ENCODE measurements at regions not wholly inside any gene's neighbourhood (a gene's known extent, or its start where the extent isn't known, plus 50 kb on each side); places are given as distances from the start of the nearest gene placed in this dataset.

GRCh38 chr15:61307474-61307873 lies 78.4 kb upstream of the RORA start:
- Histone ChIP-seq H3K4me3 (no peak overlapping the region), H3K36me3 (no peaks in the 10 kb centered on the region), H3K27me3 (no peaks in the 10 kb centered on the region), H3K27ac (no peak overlapping the region), H3K4me1 (no peaks in the 10 kb centered on the region), H3K9me3 (no peaks in the 10 kb centered on the region)
- DNase-seq, result no peak
- ATAC-seq, result no peak
- no peak for TF ChIP-seq CTCF (IDR thresholded peaks at IDR 0.05)
- intact Hi-C loops (cut with DNase I), result no loop called here

- no peak for TF ChIP-seq CTCF (IDR thresholded peaks at IDR 0.05)
- no peak overlapping the region for H3K27ac ChIP-seq
- no peak overlapping the region for H3K4me3 ChIP-seq
- H3K4me1 ChIP-seq, result peaks cover 0 to 5% of the 10 kb centered on the region in 2 donors
- ATAC-seq (no peak), DNase-seq (peak in 1 of 4 donors; percentile 45)
- no peaks in the 10 kb centered on the region for H3K27me3 ChIP-seq
- intact Hi-C loops (cut with DNase I), result no loop called here
- no peaks in the 10 kb centered on the region for H3K36me3 ChIP-seq
- H3K9me3 ChIP-seq, result no peaks in the 10 kb centered on the region
Observed at GRCh38 chr15:61301701-61302100, 72.6 kb upstream of the RORA start.

- TF ChIP-seq CTCF (IDR thresholded peaks at IDR 0.05), result no peak
- no peaks in the 10 kb centered on the region for H3K36me3 ChIP-seq
- H3K9me3 ChIP-seq, result no peaks in the 10 kb centered on the region
- H3K27me3 ChIP-seq, result no peaks in the 10 kb centered on the region
- ATAC-seq (peak; percentile 95), DNase-seq (peak in 3 of 4 donors; percentile 43 to 85 (median 69))
- H3K4me1 ChIP-seq, result peaks cover 0 to 5% of the 10 kb centered on the region in 2 donors
- H3K27ac ChIP-seq, result no peak overlapping the region
- intact Hi-C loops (cut with DNase I), result no loop called here
- no peak overlapping the region for H3K4me3 ChIP-seq
Observed at GRCh38 chr15:61299075-61299763, 70.1 kb upstream of the RORA start.

- H3K36me3 ChIP-seq, result no peaks in the 10 kb centered on the region
- intact Hi-C loops (cut with DNase I), result no loop called here
- no peak for DNase-seq
- H3K27ac ChIP-seq, result no peak overlapping the region
- no peak overlapping the region for H3K4me3 ChIP-seq
- no peaks in the 10 kb centered on the region for H3K27me3 ChIP-seq
- TF ChIP-seq CTCF (IDR thresholded peaks at IDR 0.05), result no peak
- H3K9me3 ChIP-seq, result no peaks in the 10 kb centered on the region
- peaks cover 0 to 5% of the 10 kb centered on the region in 2 donors for H3K4me1 ChIP-seq
- ATAC-seq, result no peak
Observed at GRCh38 chr15:61295239-61295638, 66.1 kb upstream of the RORA start.

GRCh38 chr15:61282661-61283060 lies 53.6 kb upstream of the RORA start:
- intact Hi-C loops (cut with DNase I), result no loop called here
- DNase-seq, result no peak
- no peak for TF ChIP-seq CTCF (IDR thresholded peaks at IDR 0.05)
- H3K4me3 ChIP-seq, result no peak overlapping the region
- H3K27me3 ChIP-seq, result peaks cover 0 to 8% of the 10 kb centered on the region in 2 donors
- H3K36me3 ChIP-seq, result no peaks in the 10 kb centered on the region
- ATAC-seq, result no peak
- H3K9me3 ChIP-seq, result peaks cover 0 to 3% of the 10 kb centered on the region in 2 donors
- H3K4me1 ChIP-seq, result no peaks in the 10 kb centered on the region
- no peak overlapping the region for H3K27ac ChIP-seq

Measured in left lung (tissue), 4 donors.